ENCODE measurements at regions not wholly inside any gene's neighbourhood (a gene's known extent, or its start where the extent isn't known, plus 50 kb on each side); places are given as distances from the start of the nearest gene placed in this dataset.

- ChIA-PET CTCF (interaction anchor here (0.5 to 5.8 kb wide), 12 partner anchors 9 to 761 kb away, joined by 3 to 76 read pairs (median 6); no protein-coding TSS in a partner anchor), POLR2A (interaction anchor here (1.2 kb wide), 1 partner anchor 19 kb away, joined by 3 read pairs; no protein-coding TSS in a partner anchor)
- no peak for TF ChIP-seq ZNF645 (tag by site-specific recombination; IDR thresholded peaks at IDR 0.05)
- no peak for TF ChIP-seq ZNF623 (tag by site-specific recombination; IDR thresholded peaks at IDR 0.05)
- no peak for TF ChIP-seq ZNF292 (tag by site-specific recombination; IDR thresholded peaks at IDR 0.05; ENCODE audit: borderline replicate concordance, low read depth)
- TF ChIP-seq ZNF707 (tag by site-specific recombination; IDR thresholded peaks at IDR 0.05): no peak
- no peak for TF ChIP-seq ZIC2 (tag by site-specific recombination; IDR thresholded peaks at IDR 0.05)
- Histone ChIP-seq H3K9me3 (ENCODE audit: control insufficient read depth, insufficient read depth, low read depth, low read length) (no peaks in the 10 kb centered on the region), H3K4me3 (ENCODE audit: low read depth, low read length) (no peak overlapping the region), H3K4me1 (ENCODE audit: control insufficient read depth, insufficient read depth, low read length) (peaks cover 6% of the 10 kb centered on the region), H3K36me3 (ENCODE audit: control insufficient read depth in 2 of 2, insufficient read depth in 1 of 2, low read length in 2 of 2) (no peaks in the 10 kb centered on the region), H3K27ac (ENCODE audit: extremely low read depth, low read depth, low read length) (no peak overlapping the region)
These were observed 159.5 kb upstream of the KLF14 start for GRCh38 chr7:130893441-130893894.

DNA sequence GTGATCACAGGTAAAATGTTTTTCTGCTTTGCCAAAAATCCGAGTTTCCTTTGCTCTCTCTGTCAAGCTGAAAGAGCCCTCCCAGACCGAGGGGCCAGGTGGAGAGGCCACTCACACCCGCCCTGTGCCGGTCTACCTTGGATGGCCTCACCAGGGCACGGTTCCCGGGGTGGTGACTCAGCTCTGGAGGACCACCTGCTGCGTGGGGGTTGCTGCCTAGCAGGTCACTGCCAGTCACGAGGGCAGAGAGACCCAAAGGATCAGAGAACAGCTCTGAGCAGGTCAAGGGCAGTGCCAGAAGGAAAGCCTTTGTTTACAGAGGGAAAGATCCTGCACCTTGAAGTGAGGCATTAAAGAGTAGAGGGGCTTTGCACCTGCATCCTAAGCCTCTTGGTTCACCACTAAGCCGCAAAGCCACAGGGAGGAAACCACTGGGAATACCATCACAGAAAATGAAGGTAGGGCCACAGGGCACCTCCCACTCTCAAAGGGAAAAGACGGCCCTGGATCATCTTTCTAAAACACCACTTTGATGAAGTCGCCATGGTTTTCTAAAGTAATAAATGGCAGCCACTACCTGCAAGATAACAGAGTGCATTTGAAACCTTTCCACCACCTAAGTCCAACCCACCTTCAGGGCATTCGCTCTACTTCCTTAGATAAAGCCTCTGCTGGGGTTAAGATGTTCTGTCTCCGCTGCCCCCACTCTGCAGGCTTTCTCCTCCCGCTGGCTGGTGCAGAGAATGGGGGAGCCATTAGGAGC lies 160.3 kb upstream of the KLF14 start:
- no peak overlapping the region for H3K4me3 ChIP-seq (ENCODE audit: low read depth, low read length)
- no peaks in the 10 kb centered on the region for H3K36me3 ChIP-seq (ENCODE audit: control insufficient read depth in 2 of 2, insufficient read depth in 1 of 2, low read length in 2 of 2)
- H3K27ac ChIP-seq (ENCODE audit: extremely low read depth, low read depth, low read length): no peak overlapping the region
- H3K9me3 ChIP-seq (ENCODE audit: control insufficient read depth, insufficient read depth, low read depth, low read length): no peaks in the 10 kb centered on the region
- peaks cover 6% of the 10 kb centered on the region for H3K4me1 ChIP-seq (ENCODE audit: control insufficient read depth, insufficient read depth, low read length)
- POLR2A ChIA-PET: interaction anchor here (1.2 kb wide), 1 partner anchor 18 kb away, joined by 3 read pairs; no protein-coding TSS in a partner anchor
- CTCF ChIA-PET: interaction anchor here (0.6 to 5.8 kb wide), 14 partner anchors 9 to 760 kb away, joined by 3 to 91 read pairs (median 6); no protein-coding TSS in a partner anchor
- TF ChIP-seq SETDB1 (IDR thresholded peaks at IDR 0.05; ENCODE audit: insufficient read length, low read length) (no peak), ZNF596 (tag by site-specific recombination; IDR thresholded peaks at IDR 0.05) (no peak), GLI2 (tag by site-specific recombination; IDR thresholded peaks at IDR 0.05; ENCODE audit: borderline replicate concordance, low read depth) (no peak), SALL2 (tag by site-specific recombination; IDR thresholded peaks at IDR 0.05; ENCODE audit: borderline replicate concordance) (no peak), ZNF521 (tag by site-specific recombination; IDR thresholded peaks at IDR 0.05) (no peak), ZNF140 (tag by site-specific recombination; IDR thresholded peaks at IDR 0.05) (no peak), IKZF3 (tag by site-specific recombination; IDR thresholded peaks at IDR 0.05) (peak; percentile 45; the same call in 1 of the 2 replicates), ZNF629 (tag by site-specific recombination; IDR thresholded peaks at IDR 0.05) (peak; percentile 70; the same call in 1 of the 2 replicates), ZNF658 (tag by site-specific recombination; IDR thresholded peaks at IDR 0.05) (no peak), ZNF114 (tag by site-specific recombination; IDR thresholded peaks at IDR 0.05) (no peak), ZNF146 (tag by site-specific recombination; IDR thresholded peaks at IDR 0.05) (no peak), ZNF600 (tag by site-specific recombination; IDR thresholded peaks at IDR 0.05) (no peak), ZNF544 (tag by site-specific recombination; IDR thresholded peaks at IDR 0.05) (no peak), KLF16 (tag by site-specific recombination; IDR thresholded peaks at IDR 0.05) (no peak), ZSCAN23 (tag by site-specific recombination; IDR thresholded peaks at IDR 0.05) (no peak), ZFP41 (tag by site-specific recombination; IDR thresholded peaks at IDR 0.05; ENCODE audit: borderline replicate concordance) (no peak), ZEB2 (tag by site-specific recombination; IDR thresholded peaks at IDR 0.05) (peak; percentile 64), ZNF174 (tag by site-specific recombination; IDR thresholded peaks at IDR 0.05) (no peak), ZNF514 (tag by site-specific recombination; IDR thresholded peaks at IDR 0.05) (no peak)
- TF ChIP-seq, protein P1, sequence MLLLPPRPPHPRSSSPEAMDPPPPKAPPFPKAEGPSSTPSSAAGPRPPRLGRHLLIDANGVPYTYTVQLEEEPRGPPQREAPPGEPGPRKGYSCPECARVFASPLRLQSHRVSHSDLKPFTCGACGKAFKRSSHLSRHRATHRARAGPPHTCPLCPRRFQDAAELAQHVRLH (tag by site-specific recombination; IDR thresholded peaks at IDR 0.05): no peak
- TF ChIP-seq, protein P2, sequence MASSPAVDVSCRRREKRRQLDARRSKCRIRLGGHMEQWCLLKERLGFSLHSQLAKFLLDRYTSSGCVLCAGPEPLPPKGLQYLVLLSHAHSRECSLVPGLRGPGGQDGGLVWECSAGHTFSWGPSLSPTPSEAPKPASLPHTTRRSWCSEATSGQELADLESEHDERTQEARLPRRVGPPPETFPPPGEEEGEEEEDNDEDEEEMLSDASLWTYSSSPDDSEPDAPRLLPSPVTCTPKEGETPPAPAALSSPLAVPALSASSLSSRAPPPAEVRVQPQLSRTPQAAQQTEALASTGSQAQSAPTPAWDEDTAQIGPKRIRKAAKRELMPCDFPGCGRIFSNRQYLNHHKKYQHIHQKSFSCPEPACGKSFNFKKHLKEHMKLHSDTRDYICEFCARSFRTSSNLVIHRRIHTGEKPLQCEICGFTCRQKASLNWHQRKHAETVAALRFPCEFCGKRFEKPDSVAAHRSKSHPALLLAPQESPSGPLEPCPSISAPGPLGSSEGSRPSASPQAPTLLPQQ (tag by site-specific recombination; IDR thresholded peaks at IDR 0.05): no peak
- TF ChIP-seq, protein P3, sequence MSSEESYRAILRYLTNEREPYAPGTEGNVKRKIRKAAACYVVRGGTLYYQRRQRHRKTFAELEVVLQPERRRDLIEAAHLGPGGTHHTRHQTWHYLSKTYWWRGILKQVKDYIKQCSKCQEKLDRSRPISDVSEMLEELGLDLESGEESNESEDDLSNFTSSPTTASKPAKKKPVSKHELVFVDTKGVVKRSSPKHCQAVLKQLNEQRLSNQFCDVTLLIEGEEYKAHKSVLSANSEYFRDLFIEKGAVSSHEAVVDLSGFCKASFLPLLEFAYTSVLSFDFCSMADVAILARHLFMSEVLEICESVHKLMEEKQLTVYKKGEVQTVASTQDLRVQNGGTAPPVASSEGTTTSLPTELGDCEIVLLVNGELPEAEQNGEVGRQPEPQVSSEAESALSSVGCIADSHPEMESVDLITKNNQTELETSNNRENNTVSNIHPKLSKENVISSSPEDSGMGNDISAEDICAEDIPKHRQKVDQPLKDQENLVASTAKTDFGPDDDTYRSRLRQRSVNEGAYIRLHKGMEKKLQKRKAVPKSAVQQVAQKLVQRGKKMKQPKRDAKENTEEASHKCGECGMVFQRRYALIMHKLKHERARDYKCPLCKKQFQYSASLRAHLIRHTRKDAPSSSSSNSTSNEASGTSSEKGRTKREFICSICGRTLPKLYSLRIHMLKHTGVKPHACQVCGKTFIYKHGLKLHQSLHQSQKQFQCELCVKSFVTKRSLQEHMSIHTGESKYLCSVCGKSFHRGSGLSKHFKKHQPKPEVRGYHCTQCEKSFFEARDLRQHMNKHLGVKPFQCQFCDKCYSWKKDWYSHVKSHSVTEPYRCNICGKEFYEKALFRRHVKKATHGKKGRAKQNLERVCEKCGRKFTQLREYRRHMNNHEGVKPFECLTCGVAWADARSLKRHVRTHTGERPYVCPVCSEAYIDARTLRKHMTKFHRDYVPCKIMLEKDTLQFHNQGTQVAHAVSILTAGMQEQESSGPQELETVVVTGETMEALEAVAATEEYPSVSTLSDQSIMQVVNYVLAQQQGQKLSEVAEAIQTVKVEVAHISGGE (tag by site-specific recombination; conservative IDR thresholded peaks at IDR 0.05; ENCODE audit: low read depth): no peak
- TF ChIP-seq, protein P4, sequence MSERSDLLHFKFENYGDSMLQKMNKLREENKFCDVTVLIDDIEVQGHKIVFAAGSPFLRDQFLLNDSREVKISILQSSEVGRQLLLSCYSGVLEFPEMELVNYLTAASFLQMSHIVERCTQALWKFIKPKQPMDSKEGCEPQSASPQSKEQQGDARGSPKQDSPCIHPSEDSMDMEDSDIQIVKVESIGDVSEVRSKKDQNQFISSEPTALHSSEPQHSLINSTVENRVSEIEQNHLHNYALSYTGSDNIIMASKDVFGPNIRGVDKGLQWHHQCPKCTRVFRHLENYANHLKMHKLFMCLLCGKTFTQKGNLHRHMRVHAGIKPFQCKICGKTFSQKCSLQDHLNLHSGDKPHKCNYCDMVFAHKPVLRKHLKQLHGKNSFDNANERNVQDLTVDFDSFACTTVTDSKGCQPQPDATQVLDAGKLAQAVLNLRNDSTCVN (tag by site-specific recombination; optimal IDR thresholded peaks at IDR 0.05): no peak

Measured in HEK293 (cell line).